K562 (cell line): ENCODE measurements at regions not wholly inside any gene's neighbourhood (a gene's known extent, or its start where the extent isn't known, plus 50 kb on each side); places are given as distances from the start of the nearest gene placed in this dataset.

Experiments
- ATAC-seq: fragments of 200-7000 bp; cut with Tn5 transposase; 3 replicates; pipeline ENCODE4 v1.9.1; 2020; ENCODE audit warnings: moderate library complexity
- BruUV-seq: library from RNA; stranded (reverse); fragments of 400-500 nt; replicated peaks from 2 replicates; lab custom pipeline; 2021; lab: Mats Ljungman, UMichigan
- CTCF ChIA-PET: fragments of 300-600 bp; formaldehyde crosslinking; extraction: SDS; loops from one replicate; lab custom pipeline; 2021; ENCODE audit warnings: low intra/inter-chr PET ratio; lab: Yijun Ruan, JAX
- POLR2A ChIA-PET: fragments of 300-600, 350-650 bp; sonication (Branson Sonifier 250); formaldehyde crosslinking; extraction: SDS; loops from one replicate; lab custom pipeline; 2021; ENCODE audit warnings: antibody characterized with exemption, inconsistent platforms; lab: Yijun Ruan, JAX
- DNase-seq, 4 experiments: peaks; one replicate each; pipeline versions ENCODE4 v3.0.0 to v3.0.0-alpha.2; 2011 to 2018; ENCODE audit warnings: low spot score in 3 of 4, mixed read lengths in 3 of 4; ENCODE audit errors: extremely low read depth in 1 of 4
- FAIRE-seq: peaks from 2 replicates; lab custom pipeline; 2011; peaks lifted over from hg19 to GRCh38; lab: Jason Lieb, UNC
- H2AFZ ChIP-seq: 2 replicates; pipeline ENCODE4 v1.6.0; 2011; ENCODE audit warnings: low read depth, low read length, control low read depth, inconsistent platforms
- H3K27ac ChIP-seq: fragments of 200-600 bp; 3 replicates; pipeline ENCODE4 v1.8.0; 2011; ENCODE audit warnings: low read depth, mild to moderate bottlenecking, control low read depth, inconsistent platforms, low read length, moderate library complexity, mixed read lengths; ENCODE audit errors: extremely low read depth
- H3K27me3 ChIP-seq, 2 experiments: fragments of 300-600 bp in 1 of 2; 2 replicates in 1 of 2; 3 replicates in 1 of 2; pipeline versions ENCODE4 v1.6.0 to v1.8.0; 2011; ENCODE audit warnings: inconsistent platforms in 2 of 2, low read length in 2 of 2, mild to moderate bottlenecking in 1 of 2, mixed read lengths in 1 of 2, moderate library complexity in 1 of 2; ENCODE audit not compliant: control insufficient read depth in 2 of 2, insufficient read depth in 2 of 2
- H3K36me3 ChIP-seq: fragments of 300-600 bp; 3 replicates; pipeline ENCODE4 v1.8.0; 2011; ENCODE audit warnings: mild to moderate bottlenecking, low read length, inconsistent platforms; ENCODE audit not compliant: control insufficient read depth, insufficient read depth
- H3K4me1 ChIP-seq, 2 experiments: fragments of 200-600 bp in 1 of 2; replicated peaks in 1 of 2; 2 replicates in 1 of 2; 3 replicates in 1 of 2; pipeline versions ENCODE4 v1.5.1 to v1.8.0; 2011; ENCODE audit warnings: inconsistent platforms in 2 of 2, low read length in 2 of 2, mild to moderate bottlenecking in 1 of 2, mixed read lengths in 1 of 2, moderate library complexity in 1 of 2; ENCODE audit not compliant: control insufficient read depth in 2 of 2, insufficient read depth in 2 of 2
- H3K4me2 ChIP-seq: 2 replicates; pipeline ENCODE4 v1.6.1; 2011; ENCODE audit warnings: low read length, control low read depth, inconsistent platforms, mixed read lengths; ENCODE audit not compliant: insufficient read depth
- H3K4me3 ChIP-seq: fragments of 200-600 bp; sonication (generic), shearing (Covaris generic); 2 replicates; pipeline ENCODE4 v1.5.1; 2016; ENCODE audit warnings: control low read depth, inconsistent platforms
- H3K79me2 ChIP-seq: fragments of 200-600 bp; 3 replicates; pipeline ENCODE4 v1.8.0; 2011; ENCODE audit warnings: low read length, inconsistent platforms; ENCODE audit not compliant: control insufficient read depth, insufficient read depth
- H3K9ac ChIP-seq, 2 experiments: 2 replicates each; pipeline versions ENCODE4 v1.6.0 to v1.6.1; 2011; ENCODE audit warnings: low read depth in 2 of 2, low read length in 2 of 2, control low read depth in 1 of 2, inconsistent platforms in 1 of 2, mild to moderate bottlenecking in 1 of 2, mixed read lengths in 1 of 2; ENCODE audit not compliant: insufficient read depth in 1 of 2
- H3K9me1 ChIP-seq: one replicate; pipeline ENCODE4 v1.6.0; 2011; ENCODE audit warnings: inconsistent platforms, mild to moderate bottlenecking, low read length, moderate library complexity; ENCODE audit not compliant: control insufficient read depth, insufficient read depth
- H3K9me3 ChIP-seq: replicated peaks from 2 replicates; pipeline ENCODE4 v1.5.1; 2011; ENCODE audit warnings: low read depth, low read length, inconsistent platforms; ENCODE audit not compliant: control insufficient read depth, insufficient read depth
- H4K20me1 ChIP-seq: replicated peaks from 2 replicates; pipeline ENCODE4 v1.6.1; 2011; ENCODE audit warnings: low read length, inconsistent platforms, mixed read lengths; ENCODE audit not compliant: control insufficient read depth, insufficient read depth
- ADNP ChIP-seq: fragments of 200-800 bp; sonication (Bioruptor generic); IDR thresholded peaks from 2 replicates; pipeline ENCODE4 v1.6.1; 2016; ENCODE audit warnings: missing genetic modification characterization, missing compliant biosample characterization
- ARHGAP35 ChIP-seq: fragments of 450-650 bp; IDR thresholded peaks from 2 replicates; pipeline ENCODE4 v1.6.1; 2018; ENCODE audit not compliant: partially characterized antibody
- MYC ChIP-seq, 2 experiments: fragments of 250-450 bp in 1 of 2; sonication (Bioruptor Pico) in 1 of 2; IDR thresholded peaks; 2 replicates each; pipeline versions ENCODE4 v1.5.1 to v1.6.1; 2012 to 2021; ENCODE audit warnings: low read depth in 2 of 2, borderline replicate concordance in 1 of 2, improper control_type of control experiment in 1 of 2, low read length in 1 of 2, mild to moderate bottlenecking in 1 of 2, moderate library complexity in 1 of 2
- ZNF175 ChIP-seq: fragments of 200-800 bp; sonication (Bioruptor generic); IDR thresholded peaks from 2 replicates; pipeline ENCODE4 v1.6.1; 2016; ENCODE audit warnings: low read depth, mild to moderate bottlenecking, missing genetic modification characterization, missing compliant biosample characterization
- WGBS: fragments of 100-300 bp; shearing (Covaris generic); methylation state at CpG from one replicate; pipeline ENCODE4 v1.1.6; 2016; ENCODE audit warnings: low coverage, mixed read lengths; ENCODE audit not compliant: insufficient coverage; ENCODE audit errors: missing lambda C conversion rate; 5-methylcytosine and 5-hydroxymethylcytosine counted together
- in situ Hi-C: fragments of 300-500 bp; cut with MboI; formaldehyde crosslinking; loops from 4 replicates; pipeline ENCODE4 v1.15.0; 2018; ENCODE audit warnings: inconsistent platforms, mixed read lengths
- intact Hi-C: fragments of 100-400 bp; cut with micrococcal nuclease; formaldehyde crosslinking; loops from 2 replicates; pipeline ENCODE4 v1.14.2; 2022
- TF ChIP-seq, protein P1 (sequence below): fragments of 450-650 bp; IDR thresholded peaks from 2 replicates; pipeline ENCODE4 v1.6.1; 2016; ENCODE audit warnings: mild to moderate bottlenecking
- TF ChIP-seq, protein P2 (sequence below): fragments of 450-650 bp; formaldehyde crosslinking; IDR thresholded peaks from 2 replicates; pipeline ENCODE4 v1.4.0; 2020; ENCODE audit warnings: mild to moderate bottlenecking, moderate library complexity
- TF ChIP-seq, protein P3 (sequence below): fragments of 200-400 bp; formaldehyde crosslinking; IDR thresholded peaks from 2 replicates; pipeline ENCODE4 v1.6.1; 2017; ENCODE audit warnings: mild to moderate bottlenecking, low read depth, low read length, moderate library complexity
- TF ChIP-seq, protein P4 (sequence below): fragments of 450-650 bp; IDR thresholded peaks from 2 replicates; pipeline ENCODE4 v1.6.1; 2016; ENCODE audit warnings: antibody characterized with exemption
- TF ChIP-seq, protein P5 (sequence below): fragments of 250-450 bp; sonication (Bioruptor Pico); IDR thresholded peaks from 2 replicates; pipeline ENCODE4 v1.4.0; 2020; ENCODE audit warnings: mild to moderate bottlenecking, moderate library complexity

DNA sequence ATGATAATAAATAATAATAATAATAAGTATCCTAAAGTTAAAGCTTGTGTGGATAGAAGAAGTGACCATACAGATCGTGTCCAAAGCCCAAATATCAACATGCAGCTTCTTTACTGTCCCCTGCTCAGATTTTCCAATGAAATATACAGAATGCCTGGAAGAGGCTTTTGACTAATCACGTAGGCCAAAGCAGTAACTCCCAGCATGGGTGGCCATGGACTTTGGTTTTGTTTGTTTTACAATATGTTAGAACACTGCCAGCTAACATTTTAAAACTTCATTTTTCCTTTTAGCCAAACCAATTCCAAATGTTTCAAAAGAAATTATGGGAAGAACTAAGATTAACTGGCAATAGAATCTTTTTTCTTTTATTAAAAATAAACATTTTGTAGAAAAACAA, 400.0 kb upstream of the FLRT2 start:
- Histone ChIP-seq H4K20me1 (no peaks in the 10 kb centered on the region), H3K4me2 (no peak overlapping the region), H3K27ac (no peak overlapping the region), H3K9ac (no peak overlapping the region), H3K36me3 (no peaks in the 10 kb centered on the region), H3K9me3 (no peaks in the 10 kb centered on the region), H3K4me1 (no peaks in the 10 kb centered on the region), H3K9me1 (no peaks in the 10 kb centered on the region), H3K4me3 (no peak overlapping the region), H3K79me2 (no peaks in the 10 kb centered on the region), H3K27me3 (no peaks in the 10 kb centered on the region), H2AFZ (no peak overlapping the region)
- ATAC-seq (no peak), FAIRE-seq (no peak), DNase-seq (no peak)
- intact Hi-C loops (no loop called here), in situ Hi-C loops (no loop called here)
- ChIA-PET CTCF (no interaction called here), POLR2A (no interaction called here)
- no TSS peak for BruUV-seq
- WGBS, result 0% methylated on average over 2 of the region's 2 CpGs
- TF ChIP-seq, protein P1, sequence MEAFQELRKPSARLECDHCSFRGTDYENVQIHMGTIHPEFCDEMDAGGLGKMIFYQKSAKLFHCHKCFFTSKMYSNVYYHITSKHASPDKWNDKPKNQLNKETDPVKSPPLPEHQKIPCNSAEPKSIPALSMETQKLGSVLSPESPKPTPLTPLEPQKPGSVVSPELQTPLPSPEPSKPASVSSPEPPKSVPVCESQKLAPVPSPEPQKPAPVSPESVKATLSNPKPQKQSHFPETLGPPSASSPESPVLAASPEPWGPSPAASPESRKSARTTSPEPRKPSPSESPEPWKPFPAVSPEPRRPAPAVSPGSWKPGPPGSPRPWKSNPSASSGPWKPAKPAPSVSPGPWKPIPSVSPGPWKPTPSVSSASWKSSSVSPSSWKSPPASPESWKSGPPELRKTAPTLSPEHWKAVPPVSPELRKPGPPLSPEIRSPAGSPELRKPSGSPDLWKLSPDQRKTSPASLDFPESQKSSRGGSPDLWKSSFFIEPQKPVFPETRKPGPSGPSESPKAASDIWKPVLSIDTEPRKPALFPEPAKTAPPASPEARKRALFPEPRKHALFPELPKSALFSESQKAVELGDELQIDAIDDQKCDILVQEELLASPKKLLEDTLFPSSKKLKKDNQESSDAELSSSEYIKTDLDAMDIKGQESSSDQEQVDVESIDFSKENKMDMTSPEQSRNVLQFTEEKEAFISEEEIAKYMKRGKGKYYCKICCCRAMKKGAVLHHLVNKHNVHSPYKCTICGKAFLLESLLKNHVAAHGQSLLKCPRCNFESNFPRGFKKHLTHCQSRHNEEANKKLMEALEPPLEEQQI, result no peak
- no peak for TF ChIP-seq ZNF175
- no peak for TF ChIP-seq ADNP (tag)
- TF ChIP-seq, protein P2, sequence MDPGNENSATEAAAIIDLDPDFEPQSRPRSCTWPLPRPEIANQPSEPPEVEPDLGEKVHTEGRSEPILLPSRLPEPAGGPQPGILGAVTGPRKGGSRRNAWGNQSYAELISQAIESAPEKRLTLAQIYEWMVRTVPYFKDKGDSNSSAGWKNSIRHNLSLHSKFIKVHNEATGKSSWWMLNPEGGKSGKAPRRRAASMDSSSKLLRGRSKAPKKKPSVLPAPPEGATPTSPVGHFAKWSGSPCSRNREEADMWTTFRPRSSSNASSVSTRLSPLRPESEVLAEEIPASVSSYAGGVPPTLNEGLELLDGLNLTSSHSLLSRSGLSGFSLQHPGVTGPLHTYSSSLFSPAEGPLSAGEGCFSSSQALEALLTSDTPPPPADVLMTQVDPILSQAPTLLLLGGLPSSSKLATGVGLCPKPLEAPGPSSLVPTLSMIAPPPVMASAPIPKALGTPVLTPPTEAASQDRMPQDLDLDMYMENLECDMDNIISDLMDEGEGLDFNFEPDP (CRISPR knock-in tag), result no peak
- TF ChIP-seq, protein P3, sequence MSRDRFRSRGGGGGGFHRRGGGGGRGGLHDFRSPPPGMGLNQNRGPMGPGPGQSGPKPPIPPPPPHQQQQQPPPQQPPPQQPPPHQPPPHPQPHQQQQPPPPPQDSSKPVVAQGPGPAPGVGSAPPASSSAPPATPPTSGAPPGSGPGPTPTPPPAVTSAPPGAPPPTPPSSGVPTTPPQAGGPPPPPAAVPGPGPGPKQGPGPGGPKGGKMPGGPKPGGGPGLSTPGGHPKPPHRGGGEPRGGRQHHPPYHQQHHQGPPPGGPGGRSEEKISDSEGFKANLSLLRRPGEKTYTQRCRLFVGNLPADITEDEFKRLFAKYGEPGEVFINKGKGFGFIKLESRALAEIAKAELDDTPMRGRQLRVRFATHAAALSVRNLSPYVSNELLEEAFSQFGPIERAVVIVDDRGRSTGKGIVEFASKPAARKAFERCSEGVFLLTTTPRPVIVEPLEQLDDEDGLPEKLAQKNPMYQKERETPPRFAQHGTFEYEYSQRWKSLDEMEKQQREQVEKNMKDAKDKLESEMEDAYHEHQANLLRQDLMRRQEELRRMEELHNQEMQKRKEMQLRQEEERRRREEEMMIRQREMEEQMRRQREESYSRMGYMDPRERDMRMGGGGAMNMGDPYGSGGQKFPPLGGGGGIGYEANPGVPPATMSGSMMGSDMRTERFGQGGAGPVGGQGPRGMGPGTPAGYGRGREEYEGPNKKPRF, result no peak
- TF ChIP-seq, protein P4, sequence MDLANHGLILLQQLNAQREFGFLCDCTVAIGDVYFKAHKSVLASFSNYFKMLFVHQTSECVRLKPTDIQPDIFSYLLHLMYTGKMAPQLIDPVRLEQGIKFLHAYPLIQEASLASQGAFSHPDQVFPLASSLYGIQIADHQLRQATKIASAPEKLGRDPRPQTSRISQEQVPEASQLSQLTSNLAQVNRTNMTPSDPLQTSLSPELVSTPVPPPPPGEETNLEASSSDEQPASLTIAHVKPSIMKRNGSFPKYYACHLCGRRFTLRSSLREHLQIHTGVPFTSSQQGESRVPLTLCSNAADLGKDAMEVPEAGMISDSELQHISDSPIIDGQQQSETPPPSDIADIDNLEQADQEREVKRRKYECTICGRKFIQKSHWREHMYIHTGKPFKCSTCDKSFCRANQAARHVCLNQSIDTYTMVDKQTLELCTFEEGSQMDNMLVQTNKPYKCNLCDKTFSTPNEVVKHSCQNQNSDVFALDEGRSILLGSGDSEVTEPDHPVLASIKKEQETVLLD, result no peak
- TF ChIP-seq, protein P5, sequence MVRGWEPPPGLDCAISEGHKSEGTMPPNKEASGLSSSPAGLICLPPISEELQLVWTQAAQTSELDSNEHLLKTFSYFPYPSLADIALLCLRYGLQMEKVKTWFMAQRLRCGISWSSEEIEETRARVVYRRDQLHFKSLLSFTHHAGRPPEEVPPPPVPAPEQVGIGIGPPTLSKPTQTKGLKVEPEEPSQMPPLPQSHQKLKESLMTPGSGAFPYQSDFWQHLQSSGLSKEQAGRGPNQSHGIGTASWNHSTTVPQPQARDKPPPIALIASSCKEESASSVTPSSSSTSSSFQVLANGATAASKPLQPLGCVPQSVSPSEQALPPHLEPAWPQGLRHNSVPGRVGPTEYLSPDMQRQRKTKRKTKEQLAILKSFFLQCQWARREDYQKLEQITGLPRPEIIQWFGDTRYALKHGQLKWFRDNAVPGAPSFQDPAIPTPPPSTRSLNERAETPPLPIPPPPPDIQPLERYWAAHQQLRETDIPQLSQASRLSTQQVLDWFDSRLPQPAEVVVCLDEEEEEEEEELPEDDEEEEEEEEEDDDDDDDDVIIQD (CRISPR knock-in tag), result no peak
- no peak for TF ChIP-seq MYC (IDR thresholded peaks at IDR 0.05; ENCODE audit: low read depth, low read length)
- no peak for TF ChIP-seq MYC (CRISPR knock-in tag; IDR thresholded peaks at IDR 0.05; ENCODE audit: borderline replicate concordance, low read depth)
- TF ChIP-seq ARHGAP35, result no peak
